Trophoblast cell (in vitro differentiated cells and primary cell): ENCODE measurements at regions not wholly inside any gene's neighbourhood (a gene's known extent, or its start where the extent isn't known, plus 50 kb on each side); places are given as distances from the start of the nearest gene placed in this dataset.

Source experiments
- DNase-seq, 2 donors: peaks; one replicate each; pipeline ENCODE4 v3.0.0-alpha.2; 2016
- H2AFZ ChIP-seq: 2 replicates; pipeline ENCODE4 v1.6.1; 2013; ENCODE audit warnings: low read length, moderate library complexity, mild to moderate bottlenecking; ENCODE audit not compliant: insufficient read depth, poor library complexity
- H2AK5ac ChIP-seq: 2 replicates; pipeline ENCODE4 v1.6.1; 2013; ENCODE audit warnings: mild to moderate bottlenecking, low read length
- H2BK120ac ChIP-seq: 2 replicates; pipeline ENCODE4 v1.6.1; 2013; ENCODE audit warnings: low read length, mild to moderate bottlenecking, moderate library complexity; ENCODE audit not compliant: insufficient read depth, poor library complexity
- H2BK12ac ChIP-seq: 2 replicates; pipeline ENCODE4 v1.6.1; 2013; ENCODE audit warnings: mild to moderate bottlenecking, low read length, moderate library complexity
- H2BK5ac ChIP-seq: 2 replicates; pipeline ENCODE4 v1.6.1; 2013; ENCODE audit warnings: low read length, low read depth, moderate library complexity, mild to moderate bottlenecking; ENCODE audit not compliant: poor library complexity
- H3K14ac ChIP-seq: 2 replicates; pipeline ENCODE4 v1.6.1; 2013; ENCODE audit warnings: mild to moderate bottlenecking, low read length
- H3K18ac ChIP-seq: 2 replicates; pipeline ENCODE4 v1.6.1; 2013; ENCODE audit warnings: mild to moderate bottlenecking, low read length
- H3K23ac ChIP-seq: 2 replicates; pipeline ENCODE4 v1.6.1; 2013; ENCODE audit warnings: low read length
- H3K27ac ChIP-seq: 2 replicates; pipeline ENCODE4 v1.5.1; 2013; ENCODE audit warnings: low read depth, mild to moderate bottlenecking, inconsistent platforms, low read length, moderate library complexity
- H3K27me3 ChIP-seq: 2 replicates; pipeline ENCODE4 v1.6.1; 2013; ENCODE audit warnings: inconsistent platforms, mild to moderate bottlenecking, low read length, moderate library complexity; ENCODE audit not compliant: insufficient read depth
- H3K36me3 ChIP-seq, 2 experiments: 1 replicate in 1 of 2; 2 replicates in 1 of 2; pipeline ENCODE4 v1.6.1; 2013; ENCODE audit warnings: low read length in 2 of 2, mild to moderate bottlenecking in 2 of 2, moderate library complexity in 1 of 2; ENCODE audit not compliant: insufficient read depth in 2 of 2, control insufficient read depth in 1 of 2
- H3K4ac ChIP-seq: 2 replicates; pipeline ENCODE4 v1.6.1; 2013; ENCODE audit warnings: low read depth, mild to moderate bottlenecking, low read length, moderate library complexity
- H3K4me1 ChIP-seq, 2 experiments: 1 replicate in 1 of 2; 2 replicates in 1 of 2; pipeline ENCODE4 v1.6.1; 2013; ENCODE audit warnings: low read length in 2 of 2, mild to moderate bottlenecking in 2 of 2, moderate library complexity in 1 of 2; ENCODE audit not compliant: insufficient read depth in 2 of 2, control insufficient read depth in 1 of 2
- H3K4me2 ChIP-seq: 2 replicates; pipeline ENCODE4 v1.6.1; 2013; ENCODE audit warnings: inconsistent platforms, mild to moderate bottlenecking, low read length, moderate library complexity
- H3K4me3 ChIP-seq: 2 replicates; pipeline ENCODE4 v1.5.1; 2013; ENCODE audit warnings: mild to moderate bottlenecking, low read depth, low read length, inconsistent platforms
- H3K79me1 ChIP-seq: one replicate; pipeline ENCODE4 v1.6.1; 2013; ENCODE audit warnings: low read length
- H3K79me2 ChIP-seq: 2 replicates; pipeline ENCODE4 v1.6.1; 2013; ENCODE audit warnings: low read length, mild to moderate bottlenecking; ENCODE audit not compliant: control insufficient read depth, insufficient read depth, poor library complexity
- H3K9ac ChIP-seq: 2 replicates; pipeline ENCODE4 v1.6.1; 2013; ENCODE audit warnings: mild to moderate bottlenecking, low read length
- H3K9me3 ChIP-seq: 2 replicates; pipeline ENCODE4 v1.6.1; 2013; ENCODE audit warnings: low read depth, mild to moderate bottlenecking, control low read depth, inconsistent platforms, low read length; ENCODE audit not compliant: insufficient read depth
- H4K12ac ChIP-seq: 2 replicates; pipeline ENCODE4 v1.6.1; 2013; ENCODE audit warnings: low read depth, mild to moderate bottlenecking, low read length, moderate library complexity
- H4K8ac ChIP-seq: 2 replicates; pipeline ENCODE4 v1.6.1; 2013; ENCODE audit warnings: low read depth, mild to moderate bottlenecking, low read length, moderate library complexity
- H4K91ac ChIP-seq: one replicate; pipeline ENCODE4 v1.6.1; 2013; ENCODE audit warnings: low read depth, mild to moderate bottlenecking, low read length, moderate library complexity
- WGBS: extraction: QIAGEN DNeasy Blood & Tissue Kit; methylation state at CpG from one replicate; pipeline ENCODE4 v1.1.7; 2013; ENCODE audit warnings: missing lambda C conversion rate; ENCODE audit not compliant: insufficient read length, insufficient coverage; ENCODE audit errors: extremely low coverage; 5-methylcytosine and 5-hydroxymethylcytosine counted together

- H3K79me1 ChIP-seq = no peaks in the 10 kb centered on the region
- no peak overlapping the region for H2AK5ac ChIP-seq
- no peak overlapping the region for H3K18ac ChIP-seq
- H2BK12ac ChIP-seq = no peak overlapping the region
- no peaks in the 10 kb centered on the region for H3K79me2 ChIP-seq
- no peak overlapping the region for H2BK5ac ChIP-seq
- no peak overlapping the region for H2BK120ac ChIP-seq
- H3K27me3 ChIP-seq = no peaks in the 10 kb centered on the region
- no peak overlapping the region for H3K4ac ChIP-seq
- WGBS = no CpG with 5 or more reads among the region's 3 CpGs
- peaks cover 6% of the 10 kb centered on the region for H3K9me3 ChIP-seq
- no peak overlapping the region for H3K4me2 ChIP-seq
- H3K36me3 ChIP-seq = peaks cover 3 to 5% of the 10 kb centered on the region in 2 experiments
- H3K4me1 ChIP-seq = peaks cover 0 to 6% of the 10 kb centered on the region in 2 experiments
- H4K91ac ChIP-seq = no peak overlapping the region
- H3K27ac ChIP-seq = no peak overlapping the region
- no peak overlapping the region for H3K23ac ChIP-seq
- no peak overlapping the region for H4K12ac ChIP-seq
- H3K4me3 ChIP-seq = no peak overlapping the region
- no peak overlapping the region for H3K9ac ChIP-seq
- no peak overlapping the region for H4K8ac ChIP-seq
- no peak overlapping the region for H3K14ac ChIP-seq
- no peak for DNase-seq
- no peak overlapping the region for H2AFZ ChIP-seq
Measured at GRCh38 chr10:109264004-109264403, 659.3 kb downstream of the XPNPEP1 start.

GRCh38 chr10:109261231-109261630 lies 662.1 kb downstream of the XPNPEP1 start:
- H3K4ac ChIP-seq = no peak overlapping the region
- no peak overlapping the region for H3K14ac ChIP-seq
- H3K36me3 ChIP-seq = peaks cover 3 to 5% of the 10 kb centered on the region in 2 experiments
- WGBS = no CpG with 5 or more reads among the region's 2 CpGs
- peaks cover 0 to 9% of the 10 kb centered on the region in 2 experiments for H3K4me1 ChIP-seq
- no peak overlapping the region for H2BK120ac ChIP-seq
- no peak overlapping the region for H2BK12ac ChIP-seq
- H2AFZ ChIP-seq = no peak overlapping the region
- no peak overlapping the region for H3K9ac ChIP-seq
- no peak overlapping the region for H4K8ac ChIP-seq
- no peak overlapping the region for H3K4me2 ChIP-seq
- peaks cover 6% of the 10 kb centered on the region for H3K9me3 ChIP-seq
- H3K79me2 ChIP-seq = no peaks in the 10 kb centered on the region
- H3K23ac ChIP-seq = no peak overlapping the region
- no peak overlapping the region for H2BK5ac ChIP-seq
- H2AK5ac ChIP-seq = no peak overlapping the region
- H4K12ac ChIP-seq = no peak overlapping the region
- no peak overlapping the region for H3K18ac ChIP-seq
- no peaks in the 10 kb centered on the region for H3K27me3 ChIP-seq
- peaks cover 2% of the 10 kb centered on the region for H3K79me1 ChIP-seq
- no peak overlapping the region for H4K91ac ChIP-seq
- DNase-seq = no peak
- H3K4me3 ChIP-seq = no peak overlapping the region
- H3K27ac ChIP-seq = no peak overlapping the region

- no peak overlapping the region for H4K91ac ChIP-seq
- no peak overlapping the region for H3K23ac ChIP-seq
- H2AFZ ChIP-seq = no peak overlapping the region
- WGBS = no CpG with 5 or more reads among the region's 4 CpGs
- no peak overlapping the region for H3K27ac ChIP-seq
- no peak overlapping the region for H3K4me2 ChIP-seq
- no peak overlapping the region for H3K14ac ChIP-seq
- H2BK12ac ChIP-seq = no peak overlapping the region
- H4K12ac ChIP-seq = no peak overlapping the region
- H2BK120ac ChIP-seq = no peak overlapping the region
- H2AK5ac ChIP-seq = no peak overlapping the region
- H3K9ac ChIP-seq = no peak overlapping the region
- H3K4me1 ChIP-seq = peaks cover 0 to 8% of the 10 kb centered on the region in 2 experiments
- H3K79me1 ChIP-seq = peaks cover 2% of the 10 kb centered on the region
- H3K27me3 ChIP-seq = no peaks in the 10 kb centered on the region
- H3K79me2 ChIP-seq = no peaks in the 10 kb centered on the region
- H2BK5ac ChIP-seq = no peak overlapping the region
- H4K8ac ChIP-seq = no peak overlapping the region
- peaks cover 3 to 5% of the 10 kb centered on the region in 2 experiments for H3K36me3 ChIP-seq
- H3K18ac ChIP-seq = no peak overlapping the region
- H3K4ac ChIP-seq = no peak overlapping the region
- H3K9me3 ChIP-seq = peaks cover 6% of the 10 kb centered on the region
- H3K4me3 ChIP-seq = no peak overlapping the region
- no peak for DNase-seq
Measured at GRCh38 chr10:109259293-109259692, 664.0 kb downstream of the XPNPEP1 start.

- H3K79me2 ChIP-seq = no peaks in the 10 kb centered on the region
- DNase-seq = no peak
- H4K8ac ChIP-seq = no peak overlapping the region
- no peak overlapping the region for H2AFZ ChIP-seq
- H2BK120ac ChIP-seq = no peak overlapping the region
- H3K36me3 ChIP-seq = no peaks in the 10 kb centered on the region
- no peak overlapping the region for H3K4me3 ChIP-seq
- no peak overlapping the region for H3K14ac ChIP-seq
- H3K27ac ChIP-seq = no peak overlapping the region
- H3K23ac ChIP-seq = no peak overlapping the region
- H3K79me1 ChIP-seq = peaks cover 2% of the 10 kb centered on the region
- H3K4ac ChIP-seq = no peak overlapping the region
- H3K18ac ChIP-seq = no peak overlapping the region
- WGBS = no CpG with 5 or more reads among the region's 3 CpGs
- peaks cover 0 to 6% of the 10 kb centered on the region in 2 experiments for H3K4me1 ChIP-seq
- H4K12ac ChIP-seq = no peak overlapping the region
- H4K91ac ChIP-seq = no peak overlapping the region
- no peaks in the 10 kb centered on the region for H3K9me3 ChIP-seq
- H3K4me2 ChIP-seq = no peak overlapping the region
- no peaks in the 10 kb centered on the region for H3K27me3 ChIP-seq
- no peak overlapping the region for H2BK12ac ChIP-seq
- no peak overlapping the region for H2AK5ac ChIP-seq
- H2BK5ac ChIP-seq = no peak overlapping the region
- no peak overlapping the region for H3K9ac ChIP-seq
Measured at GRCh38 chr10:109253306-109253705, 670.0 kb downstream of the XPNPEP1 start.
